ENCODE measurements at regions not wholly inside any gene's neighbourhood (a gene's known extent, or its start where the extent isn't known, plus 50 kb on each side); places are given as distances from the start of the nearest gene placed in this dataset.

GRCh38 chr1:115572710-115573109 lies 69.1 kb upstream of the VANGL1 start:
- TF ChIP-seq POLR2A (IDR thresholded peaks at IDR 0.05): no peak
- no peak for TF ChIP-seq CTCF (IDR thresholded peaks at IDR 0.05 in 8 of 11, conservative IDR thresholded peaks at IDR 0.05 in 3 of 11)
